Endothelial cell of umbilical vein (primary cell): ENCODE measurements at regions not wholly inside any gene's neighbourhood (a gene's known extent, or its start where the extent isn't known, plus 50 kb on each side); places are given as distances from the start of the nearest gene placed in this dataset.

Experiments
- BruUV-seq: library from RNA; stranded (reverse); fragments of 400-500 nt; replicated peaks from 2 replicates; lab custom pipeline; 2021; lab: Mats Ljungman, UMichigan
- CTCF ChIA-PET: fragments of 300-600, 350-600 bp; sonication (Branson Sonifier 250); formaldehyde crosslinking; loops from one replicate; lab custom pipeline; 2021; ENCODE audit warnings: antibody characterized with exemption, inconsistent platforms; lab: Charles Lee
- POLR2A ChIA-PET: fragments of 300-600, 350-600 bp; sonication (Branson Sonifier 250); formaldehyde crosslinking; loops from one replicate; lab custom pipeline; 2021; ENCODE audit warnings: antibody characterized with exemption, inconsistent platforms; lab: Charles Lee
- DNase-seq: peaks from one replicate; pipeline ENCODE4 v3.0.0-alpha.2; 2011; ENCODE audit warnings: low read depth, low spot score
- FAIRE-seq: peaks from 2 replicates; lab custom pipeline; 2011; peaks lifted over from hg19 to GRCh38; lab: Jason Lieb, UNC
- H2AFZ ChIP-seq: 2 replicates; pipeline ENCODE4 v1.6.0; 2012; ENCODE audit warnings: low read depth, low read length, control low read depth, inconsistent platforms
- H3K27ac ChIP-seq: 2 replicates; pipeline ENCODE4 v1.5.1; 2011; ENCODE audit warnings: low read depth, mild to moderate bottlenecking, control low read depth, low read length, moderate library complexity; ENCODE audit not compliant: insufficient read depth
- H3K27me3 ChIP-seq, 2 experiments: 2 replicates each; pipeline versions ENCODE4 v1.6.0 to v1.6.1; 2011; ENCODE audit warnings: low read length in 2 of 2, mixed read lengths in 1 of 2; ENCODE audit not compliant: control insufficient read depth in 2 of 2, insufficient read depth in 2 of 2
- H3K36me3 ChIP-seq, 2 experiments: 2 replicates in 1 of 2; 3 replicates in 1 of 2; pipeline ENCODE4 v1.5.1; 2011; ENCODE audit warnings: low read length in 2 of 2, mild to moderate bottlenecking in 1 of 2, moderate library complexity in 1 of 2; ENCODE audit not compliant: control insufficient read depth in 2 of 2, insufficient read depth in 2 of 2; ENCODE audit errors: extremely low read depth in 1 of 2
- H3K4me1 ChIP-seq: 3 replicates; pipeline ENCODE4 v1.5.1; 2011; ENCODE audit warnings: mild to moderate bottlenecking, low read length; ENCODE audit not compliant: control insufficient read depth, insufficient read depth; ENCODE audit errors: extremely low read depth
- H3K4me2 ChIP-seq: 2 replicates; pipeline ENCODE4 v1.6.1; 2011; ENCODE audit warnings: low read length, control low read depth, mixed read lengths; ENCODE audit not compliant: insufficient read depth
- H3K4me3 ChIP-seq, 3 experiments: fragments of 200-600 bp in 1 of 3; sonication (generic), shearing (Covaris generic) in 1 of 3; replicated peaks in 1 of 3; 2 replicates each; pipeline ENCODE4 v1.5.1; 2011 to 2016; ENCODE audit warnings: control low read depth in 3 of 3, low read length in 3 of 3, mild to moderate bottlenecking in 2 of 3, inconsistent platforms in 1 of 3, low read depth in 1 of 3, moderate library complexity in 1 of 3; ENCODE audit not compliant: insufficient read depth in 1 of 3
- H3K79me2 ChIP-seq: 2 replicates; pipeline ENCODE4 v1.6.0; 2012; ENCODE audit warnings: low read length, inconsistent platforms; ENCODE audit not compliant: control insufficient read depth, insufficient read depth
- H3K9ac ChIP-seq: replicated peaks from 2 replicates; pipeline ENCODE3; 2011; ENCODE audit warnings: low read length, control low read depth; ENCODE audit not compliant: insufficient read depth; ENCODE audit errors: extremely low read depth
- H3K9me1 ChIP-seq: replicated peaks from 3 replicates; pipeline ENCODE4 v1.6.0; 2011; ENCODE audit warnings: mild to moderate bottlenecking, low read length; ENCODE audit not compliant: control insufficient read depth, insufficient read depth; ENCODE audit errors: extremely low read depth
- H3K9me3 ChIP-seq: replicated peaks from 2 replicates; pipeline ENCODE4 v1.5.1; 2012; ENCODE audit warnings: low read length, inconsistent platforms; ENCODE audit not compliant: control insufficient read depth, insufficient read depth
- H4K20me1 ChIP-seq: replicated peaks from 2 replicates; pipeline ENCODE3; 2011; ENCODE audit warnings: mild to moderate bottlenecking, low read length; ENCODE audit not compliant: control insufficient read depth, insufficient read depth; ENCODE audit errors: extremely low read depth
- CTCF ChIP-seq, 2 donors: IDR thresholded peaks; 1 replicate in 1 of 2; 2 replicates in 1 of 2; pipeline ENCODE4 v1.5.1; 2011; ENCODE audit warnings: low read length in 2 of 2, mild to moderate bottlenecking in 2 of 2, moderate library complexity in 2 of 2, control low read depth in 1 of 2, inconsistent platforms in 1 of 2, low read depth in 1 of 2; ENCODE audit not compliant: insufficient read depth in 1 of 2; ENCODE audit errors: extremely low read depth in 1 of 2
- EZH2 ChIP-seq: IDR thresholded peaks from 2 replicates; pipeline ENCODE4 v1.6.1; 2012; ENCODE audit warnings: borderline replicate concordance, low read depth, mild to moderate bottlenecking, moderate library complexity, low read length, inconsistent platforms; ENCODE audit not compliant: severe bottlenecking
- FOS ChIP-seq: IDR thresholded peaks from 2 replicates; pipeline ENCODE4 v1.6.1; 2011; ENCODE audit warnings: mild to moderate bottlenecking, low read length, moderate library complexity, borderline replicate concordance; ENCODE audit not compliant: insufficient read depth
- GATA2 ChIP-seq: IDR thresholded peaks from 2 replicates; pipeline ENCODE4 v1.7.0; 2011; ENCODE audit warnings: low read depth, mild to moderate bottlenecking, moderate library complexity, mixed read lengths, low read length; ENCODE audit not compliant: insufficient read length, insufficient read depth
- JUN ChIP-seq: IDR thresholded peaks from 2 replicates; pipeline ENCODE4 v1.6.1; 2011; ENCODE audit warnings: borderline replicate concordance, low read depth; ENCODE audit not compliant: insufficient read length, insufficient read depth
- MAX ChIP-seq: IDR thresholded peaks from 2 replicates; pipeline ENCODE4 v1.6.1; 2011; ENCODE audit not compliant: insufficient read depth, insufficient read length
- MYC ChIP-seq: IDR thresholded peaks from one replicate; pipeline ENCODE4 v1.6.1; 2011; ENCODE audit warnings: mild to moderate bottlenecking, low read depth, low read length
- POLR2A ChIP-seq: IDR thresholded peaks from 2 replicates; pipeline ENCODE4 v1.6.1; 2012; ENCODE audit warnings: low read depth, mild to moderate bottlenecking, control low read depth, low read length
- POLR2AphosphoS5 ChIP-seq: IDR thresholded peaks from 2 replicates; pipeline ENCODE4 v1.6.1; 2012; ENCODE audit warnings: low read depth, mild to moderate bottlenecking, control low read depth, low read length, moderate library complexity; ENCODE audit not compliant: insufficient read depth
- dilution Hi-C: fragments of 300-500 bp; cut with MboI; formaldehyde crosslinking; loops from one replicate; pipeline ENCODE4 v1.15.0; 2019; ENCODE audit warnings: low sequenced_read_pairs; ENCODE audit not compliant: extremely low pct_ligation_motif_present
- intact Hi-C: fragments of 100-400 bp; cut with micrococcal nuclease; formaldehyde crosslinking; loops from one replicate; pipeline ENCODE4 v1.10.0; 2022

DNA sequence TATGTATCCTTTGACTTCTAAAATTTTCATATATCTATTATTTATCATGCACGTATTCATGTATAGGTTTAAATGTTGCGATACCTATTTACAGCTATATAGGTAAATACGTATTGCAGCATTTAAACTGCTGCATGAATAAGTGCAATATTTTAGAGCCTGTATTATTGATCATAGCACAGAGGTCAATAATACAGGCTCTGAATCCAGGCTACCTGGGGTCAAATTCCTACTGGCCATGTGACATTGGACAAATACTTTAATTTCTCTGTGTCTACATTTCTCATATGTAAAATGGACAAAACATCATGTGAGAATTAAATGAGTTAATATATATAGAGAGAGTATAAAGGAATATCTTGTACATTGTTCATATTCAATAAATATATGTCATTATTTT is 352.9 kb upstream of the ROBO2 start:
- Histone ChIP-seq H3K4me1 (no peaks in the 10 kb centered on the region), H3K27ac (no peak overlapping the region), H3K4me3 (no peak overlapping the region), H4K20me1 (no peaks in the 10 kb centered on the region), H3K27me3 (no peaks in the 10 kb centered on the region), H3K4me2 (no peak overlapping the region), H3K9me3 (peaks cover 2% of the 10 kb centered on the region), H3K9ac (no peak overlapping the region), H3K36me3 (no peaks in the 10 kb centered on the region), H3K79me2 (no peaks in the 10 kb centered on the region), H3K9me1 (no peaks in the 10 kb centered on the region), H2AFZ (no peak overlapping the region)
- no peak for DNase-seq
- FAIRE-seq, result no peak
- ChIA-PET POLR2A (no interaction called here), CTCF (no interaction called here)
- BruUV-seq, result no TSS peak
- intact Hi-C loops (no loop called here), dilution Hi-C loops (no loop called here)
- TF ChIP-seq GATA2 (no peak), MYC (no peak), EZH2 (no peak), CTCF (IDR thresholded peaks at IDR 0.05; ENCODE audit: extremely low read depth in 1 of 2, insufficient read depth in 1 of 2, low read depth in 1 of 2, low read length in 2 of 2) (no peak), POLR2AphosphoS5 (no peak), JUN (no peak), FOS (no peak), POLR2A (no peak), MAX (no peak)
